ENCODE measurements at regions not wholly inside any gene's neighbourhood (a gene's known extent, or its start where the extent isn't known, plus 50 kb on each side); places are given as distances from the start of the nearest gene placed in this dataset.

DNA sequence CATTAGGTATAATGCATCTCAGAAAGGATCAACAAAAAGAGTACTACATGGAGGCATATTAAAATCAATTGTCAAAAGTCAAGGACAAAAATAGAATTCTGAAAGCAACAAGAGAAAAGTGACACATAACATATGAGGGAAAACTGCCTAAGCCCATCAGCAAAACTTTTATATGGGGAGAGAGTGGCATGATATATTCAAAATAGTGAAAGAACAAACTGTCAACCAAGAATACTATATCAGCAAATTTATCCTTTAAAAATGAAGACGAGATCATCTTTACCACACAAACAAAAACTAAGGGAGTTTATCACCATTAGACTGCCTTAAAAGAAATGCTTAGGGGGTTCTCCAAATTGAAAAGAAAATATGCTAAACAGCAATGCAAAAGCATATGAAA, 86.4 kb upstream of the CHRDL1 start:
- BruUV-seq (replicated peaks): no TSS peak
- Histone ChIP-seq H2AFZ (ENCODE audit: low read length) (no peak overlapping the region), H3K9me3 (ENCODE audit: low read length) (no peaks in the 10 kb centered on the region), H3K9me2 (ENCODE audit: insufficient read depth, low read length) (no peaks in the 10 kb centered on the region), H3K27ac (ENCODE audit: low read depth, low read length, poor library complexity, severe bottlenecking) (no peak overlapping the region), H3K36me3 (ENCODE audit: insufficient read depth, low read length) (no peaks in the 10 kb centered on the region), H3K79me2 (ENCODE audit: insufficient read depth, low read depth, low read length) (no peaks in the 10 kb centered on the region), H3K4me1 (ENCODE audit: insufficient read depth, low read length, poor library complexity, severe bottlenecking) (no peaks in the 10 kb centered on the region), H3K4me3 (ENCODE audit: low read depth, low read length, poor library complexity, severe bottlenecking) (no peak overlapping the region), H3K4me2 (ENCODE audit: low read length) (no peak overlapping the region), H4K20me1 (ENCODE audit: insufficient read depth, low read length) (no peaks in the 10 kb centered on the region)
- intact Hi-C loops (cut with micrococcal nuclease; ENCODE audit: unreplicated experiment): no loop called here
- DNase-seq (ENCODE audit: low spot score): no peak
- TF ChIP-seq, protein P1, sequence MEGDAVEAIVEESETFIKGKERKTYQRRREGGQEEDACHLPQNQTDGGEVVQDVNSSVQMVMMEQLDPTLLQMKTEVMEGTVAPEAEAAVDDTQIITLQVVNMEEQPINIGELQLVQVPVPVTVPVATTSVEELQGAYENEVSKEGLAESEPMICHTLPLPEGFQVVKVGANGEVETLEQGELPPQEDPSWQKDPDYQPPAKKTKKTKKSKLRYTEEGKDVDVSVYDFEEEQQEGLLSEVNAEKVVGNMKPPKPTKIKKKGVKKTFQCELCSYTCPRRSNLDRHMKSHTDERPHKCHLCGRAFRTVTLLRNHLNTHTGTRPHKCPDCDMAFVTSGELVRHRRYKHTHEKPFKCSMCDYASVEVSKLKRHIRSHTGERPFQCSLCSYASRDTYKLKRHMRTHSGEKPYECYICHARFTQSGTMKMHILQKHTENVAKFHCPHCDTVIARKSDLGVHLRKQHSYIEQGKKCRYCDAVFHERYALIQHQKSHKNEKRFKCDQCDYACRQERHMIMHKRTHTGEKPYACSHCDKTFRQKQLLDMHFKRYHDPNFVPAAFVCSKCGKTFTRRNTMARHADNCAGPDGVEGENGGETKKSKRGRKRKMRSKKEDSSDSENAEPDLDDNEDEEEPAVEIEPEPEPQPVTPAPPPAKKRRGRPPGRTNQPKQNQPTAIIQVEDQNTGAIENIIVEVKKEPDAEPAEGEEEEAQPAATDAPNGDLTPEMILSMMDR (conservative IDR thresholded peaks at IDR 0.05; ENCODE audit: low read length): no peak
- TF ChIP-seq EZH2phosphoT487 (IDR thresholded peaks at IDR 0.05; ENCODE audit: borderline replicate concordance, low read depth, low read length): no peak
- ChIA-PET POLR2A (no interaction called here), CTCF (ENCODE audit: unreplicated experiment) (no interaction called here)

DNA sequence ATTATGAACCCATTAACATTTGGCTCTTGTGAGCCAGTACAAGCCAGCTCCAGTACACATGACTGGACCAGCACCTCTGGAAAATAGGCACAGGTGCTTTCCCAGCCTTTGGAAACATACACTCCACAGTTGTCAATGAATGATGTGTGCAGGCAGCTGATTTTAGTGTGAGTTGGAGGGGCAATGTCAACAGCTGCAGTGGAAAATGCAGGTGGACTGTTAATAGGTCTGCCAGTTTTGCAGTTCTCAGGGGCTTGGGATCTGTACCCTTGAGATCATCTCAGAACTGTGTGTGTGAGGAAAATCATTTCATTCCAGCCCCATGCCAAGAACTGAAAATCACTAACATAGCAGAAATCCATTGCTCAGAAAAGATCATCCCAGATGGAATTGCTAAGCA, 81.7 kb upstream of the CHRDL1 start:
- H3K9me3 ChIP-seq (ENCODE audit: low read length): no peaks in the 10 kb centered on the region
- H2AFZ ChIP-seq (ENCODE audit: low read length): no peak overlapping the region
- no peak overlapping the region for H3K4me2 ChIP-seq (ENCODE audit: low read length)
- no peaks in the 10 kb centered on the region for H3K79me2 ChIP-seq (ENCODE audit: insufficient read depth, low read depth, low read length)
- ChIA-PET POLR2A (no interaction called here), CTCF (ENCODE audit: unreplicated experiment) (no interaction called here)
- TF ChIP-seq EZH2phosphoT487 (IDR thresholded peaks at IDR 0.05; ENCODE audit: borderline replicate concordance, low read depth, low read length): no peak
- TF ChIP-seq, protein P1 (conservative IDR thresholded peaks at IDR 0.05; ENCODE audit: low read length): no peak
- H3K36me3 ChIP-seq (ENCODE audit: insufficient read depth, low read length): no peaks in the 10 kb centered on the region
- H3K4me1 ChIP-seq (ENCODE audit: insufficient read depth, low read length, poor library complexity, severe bottlenecking): no peaks in the 10 kb centered on the region
- intact Hi-C loops (cut with micrococcal nuclease; ENCODE audit: unreplicated experiment): no loop called here
- DNase-seq (ENCODE audit: low spot score): no peak
- no TSS peak for BruUV-seq (replicated peaks)
- H3K27ac ChIP-seq (ENCODE audit: low read depth, low read length, poor library complexity, severe bottlenecking): no peak overlapping the region
- H3K4me3 ChIP-seq (ENCODE audit: low read depth, low read length, poor library complexity, severe bottlenecking): no peak overlapping the region
- H4K20me1 ChIP-seq (ENCODE audit: insufficient read depth, low read length): no peaks in the 10 kb centered on the region
- no peaks in the 10 kb centered on the region for H3K9me2 ChIP-seq (ENCODE audit: insufficient read depth, low read length)

DNA sequence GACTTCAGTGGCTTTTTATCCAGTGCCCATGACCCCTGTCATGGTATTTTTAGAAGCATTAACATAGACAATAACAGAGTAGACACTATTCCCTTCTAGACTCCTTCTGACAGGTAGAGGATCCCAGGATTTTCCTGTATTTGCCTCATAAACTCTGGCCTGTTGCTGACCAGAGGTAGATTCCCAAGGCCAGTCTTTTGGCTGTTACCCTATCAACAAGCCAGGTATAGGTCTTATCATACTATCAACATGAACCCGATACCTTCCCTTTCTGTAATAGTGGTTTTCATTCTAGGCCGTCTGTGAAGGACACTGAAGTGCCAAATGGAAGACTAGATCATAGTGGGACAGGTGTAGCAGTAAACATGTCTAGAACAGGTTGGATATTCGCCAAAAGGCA, 76.2 kb upstream of the CHRDL1 start:
- no peak for DNase-seq (ENCODE audit: low spot score)
- Histone ChIP-seq H3K4me3 (ENCODE audit: low read depth, low read length, poor library complexity, severe bottlenecking) (no peak overlapping the region), H3K79me2 (ENCODE audit: insufficient read depth, low read depth, low read length) (no peaks in the 10 kb centered on the region), H3K36me3 (ENCODE audit: insufficient read depth, low read length) (no peaks in the 10 kb centered on the region), H3K4me1 (ENCODE audit: insufficient read depth, low read length, poor library complexity, severe bottlenecking) (no peaks in the 10 kb centered on the region), H2AFZ (ENCODE audit: low read length) (no peak overlapping the region), H3K9me2 (ENCODE audit: insufficient read depth, low read length) (no peaks in the 10 kb centered on the region), H4K20me1 (ENCODE audit: insufficient read depth, low read length) (no peaks in the 10 kb centered on the region), H3K9me3 (ENCODE audit: low read length) (no peaks in the 10 kb centered on the region), H3K4me2 (ENCODE audit: low read length) (no peak overlapping the region), H3K27ac (ENCODE audit: low read depth, low read length, poor library complexity, severe bottlenecking) (no peak overlapping the region)
- intact Hi-C loops (cut with micrococcal nuclease; ENCODE audit: unreplicated experiment): no loop called here
- no TSS peak for BruUV-seq (replicated peaks)
- ChIA-PET CTCF (ENCODE audit: unreplicated experiment) (no interaction called here), POLR2A (no interaction called here)
- no peak for TF ChIP-seq EZH2phosphoT487 (IDR thresholded peaks at IDR 0.05; ENCODE audit: borderline replicate concordance, low read depth, low read length)
- TF ChIP-seq, protein P1 (conservative IDR thresholded peaks at IDR 0.05; ENCODE audit: low read length): no peak
